ENCODE measurements at regions not wholly inside any gene's neighbourhood (a gene's known extent, or its start where the extent isn't known, plus 50 kb on each side); places are given as distances from the start of the nearest gene placed in this dataset.

GRCh38 chr6:21785164-21785563 is 191.6 kb downstream of the SOX4 start:
- Mint-ChIP-seq H3K4me3 (no peak overlapping the region), H3K36me3 (ENCODE audit: low read depth) (peaks cover 58% of the 10 kb centered on the region), H3K4me1 (peaks cover 23% of the 10 kb centered on the region), H3K27ac (no peak overlapping the region), H3K9me3 (no peaks in the 10 kb centered on the region), H3K27me3 (ENCODE audit: insufficient read depth) (no peaks in the 10 kb centered on the region)
- Histone ChIP-seq H3K4me1 (ENCODE audit: control insufficient read depth, insufficient read depth, low read length) (no peaks in the 10 kb centered on the region), H3K9me3 (ENCODE audit: control insufficient read depth, low read length) (peaks cover 11% of the 10 kb centered on the region), H3K27me3 (ENCODE audit: control insufficient read depth, insufficient read depth, low read length, poor library complexity, severe bottlenecking) (no peaks in the 10 kb centered on the region), H3K36me3 (ENCODE audit: control insufficient read depth, insufficient read depth, low read length) (peaks cover 74% of the 10 kb centered on the region), H3K27ac (ENCODE audit: low read depth, low read length) (no peak overlapping the region), H3K4me3 (ENCODE audit: low read length) (no peak overlapping the region), H3K9ac (ENCODE audit: extremely low read depth, low read length, poor library complexity, severe bottlenecking) (no peak overlapping the region)
- no peak for TF ChIP-seq CTCF (conservative IDR thresholded peaks at IDR 0.05)
- WGBS, 2 experiments (ENCODE audit: insufficient coverage in 1 of 2, insufficient read length in 1 of 2) = 93 to 100% methylated on average over 1 of the region's 1 CpG
- no peak for DNase-seq

- Histone ChIP-seq H3K36me3 (ENCODE audit: control insufficient read depth, insufficient read depth, low read length) (peaks cover 78% of the 10 kb centered on the region), H3K4me1 (ENCODE audit: control insufficient read depth, insufficient read depth, low read length) (no peaks in the 10 kb centered on the region), H3K9ac (ENCODE audit: extremely low read depth, low read length, poor library complexity, severe bottlenecking) (no peak overlapping the region), H3K4me3 (ENCODE audit: low read length) (no peak overlapping the region), H3K9me3 (ENCODE audit: control insufficient read depth, low read length) (peaks cover 22% of the 10 kb centered on the region), H3K27me3 (ENCODE audit: control insufficient read depth, insufficient read depth, low read length, poor library complexity, severe bottlenecking) (no peaks in the 10 kb centered on the region), H3K27ac (ENCODE audit: low read depth, low read length) (no peak overlapping the region)
- no peak for DNase-seq
- no peaks in the 10 kb centered on the region for H3K27me3 Mint-ChIP-seq (ENCODE audit: insufficient read depth)
- 82 to 94% methylated on average over 2 of the region's 3 CpGs for WGBS, 2 experiments (ENCODE audit: insufficient coverage in 1 of 2, insufficient read length in 1 of 2)
- peaks cover 2% of the 10 kb centered on the region for H3K4me1 Mint-ChIP-seq
- H3K9me3 Mint-ChIP-seq = peaks cover 4% of the 10 kb centered on the region
- H3K27ac Mint-ChIP-seq = peak overlapping the region; percentile 77
- no peak overlapping the region for H3K4me3 Mint-ChIP-seq
- no peak for TF ChIP-seq CTCF (conservative IDR thresholded peaks at IDR 0.05)
- H3K36me3 Mint-ChIP-seq (ENCODE audit: low read depth) = peaks cover 53% of the 10 kb centered on the region
These were observed 197.5 kb downstream of the SOX4 start for GRCh38 chr6:21791056-21791455.

- no peak overlapping the region for H3K27ac ChIP-seq (ENCODE audit: low read depth, low read length)
- no peak overlapping the region for H3K4me3 Mint-ChIP-seq
- H3K9ac ChIP-seq (ENCODE audit: extremely low read depth, low read length, poor library complexity, severe bottlenecking) = no peak overlapping the region
- no peak for TF ChIP-seq CTCF (conservative IDR thresholded peaks at IDR 0.05)
- peaks cover 53% of the 10 kb centered on the region for H3K36me3 Mint-ChIP-seq (ENCODE audit: low read depth)
- peaks cover 73% of the 10 kb centered on the region for H3K36me3 ChIP-seq (ENCODE audit: control insufficient read depth, insufficient read depth, low read length)
- 66 to 88% methylated on average over 1 to 4 of the region's 4 CpGs for WGBS, 2 experiments (ENCODE audit: insufficient coverage in 1 of 2, insufficient read length in 1 of 2)
- no peak for DNase-seq
- no peaks in the 10 kb centered on the region for H3K27me3 ChIP-seq (ENCODE audit: control insufficient read depth, insufficient read depth, low read length, poor library complexity, severe bottlenecking)
- peak overlapping the region; percentile 77 for H3K27ac Mint-ChIP-seq
- peaks cover 6% of the 10 kb centered on the region for H3K9me3 Mint-ChIP-seq
- H3K4me1 Mint-ChIP-seq = peaks cover 2% of the 10 kb centered on the region
- H3K4me1 ChIP-seq (ENCODE audit: control insufficient read depth, insufficient read depth, low read length) = no peaks in the 10 kb centered on the region
- no peaks in the 10 kb centered on the region for H3K27me3 Mint-ChIP-seq (ENCODE audit: insufficient read depth)
- H3K4me3 ChIP-seq (ENCODE audit: low read length) = no peak overlapping the region
- H3K9me3 ChIP-seq (ENCODE audit: control insufficient read depth, low read length) = peaks cover 22% of the 10 kb centered on the region
These were observed 198.0 kb downstream of the SOX4 start for GRCh38 chr6:21791581-21791980.

Measured in endodermal cell (in vitro differentiated cells).